Umbilical cord (tissue), 1 donor: ENCODE measurements at regions not wholly inside any gene's neighbourhood (a gene's known extent, or its start where the extent isn't known, plus 50 kb on each side); places are given as distances from the start of the nearest gene placed in this dataset.
A peak's percentile ranks its signal among the peaks of the same experiment; 100 is the strongest.
"Not testable (repeated sequence)": the region's sequence is repeated elsewhere in the genome, so short reads cannot be mapped to it uniquely, and the experiment has no call there.

ENCODE experiments used
- DNase-seq: peaks from one replicate; pipeline ENCODE4 v3.0.0-alpha.2; 2015; ENCODE audit warnings: low spot score

DNA sequence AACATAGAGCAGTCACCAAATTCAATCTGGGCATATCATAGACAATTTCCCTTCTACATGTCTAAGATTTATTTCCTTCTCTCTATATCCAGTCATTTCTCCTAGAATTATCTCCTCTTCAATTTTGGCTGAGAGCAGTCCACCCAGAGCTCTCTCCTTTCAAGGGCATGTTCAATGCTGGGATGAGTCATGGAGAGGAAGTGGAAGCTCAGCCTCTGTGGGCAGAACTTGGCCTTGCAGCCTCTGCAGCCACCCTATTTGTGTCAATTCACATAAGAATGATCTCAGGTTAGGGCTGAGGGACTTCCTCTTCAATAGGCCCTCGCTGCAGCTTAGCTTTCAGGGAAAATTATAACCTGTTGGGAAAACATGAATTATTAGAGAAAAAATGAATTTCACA is 560.8 kb downstream of the POM121L12 start:
- peak; percentile 24 for DNase-seq

DNA sequence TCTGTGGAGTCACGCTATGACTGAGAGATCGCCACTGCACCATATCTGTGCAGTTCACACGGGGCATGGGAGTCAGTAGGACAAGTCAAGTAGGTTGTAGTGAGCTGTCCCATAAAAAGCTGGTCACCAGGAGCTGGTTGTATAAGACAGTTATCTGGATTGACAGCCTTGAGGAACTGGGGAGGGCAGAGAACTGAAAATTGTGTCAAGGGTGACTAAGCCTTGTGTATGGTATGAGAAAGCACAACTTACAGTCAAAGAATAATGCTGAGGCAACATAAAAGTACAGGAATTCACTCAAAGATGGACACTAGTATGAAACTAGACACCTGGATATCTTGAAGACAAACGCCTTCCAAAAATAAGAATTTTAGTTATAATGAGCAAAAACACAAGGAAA is 564.9 kb downstream of the POM121L12 start:
- no peak for DNase-seq

DNA sequence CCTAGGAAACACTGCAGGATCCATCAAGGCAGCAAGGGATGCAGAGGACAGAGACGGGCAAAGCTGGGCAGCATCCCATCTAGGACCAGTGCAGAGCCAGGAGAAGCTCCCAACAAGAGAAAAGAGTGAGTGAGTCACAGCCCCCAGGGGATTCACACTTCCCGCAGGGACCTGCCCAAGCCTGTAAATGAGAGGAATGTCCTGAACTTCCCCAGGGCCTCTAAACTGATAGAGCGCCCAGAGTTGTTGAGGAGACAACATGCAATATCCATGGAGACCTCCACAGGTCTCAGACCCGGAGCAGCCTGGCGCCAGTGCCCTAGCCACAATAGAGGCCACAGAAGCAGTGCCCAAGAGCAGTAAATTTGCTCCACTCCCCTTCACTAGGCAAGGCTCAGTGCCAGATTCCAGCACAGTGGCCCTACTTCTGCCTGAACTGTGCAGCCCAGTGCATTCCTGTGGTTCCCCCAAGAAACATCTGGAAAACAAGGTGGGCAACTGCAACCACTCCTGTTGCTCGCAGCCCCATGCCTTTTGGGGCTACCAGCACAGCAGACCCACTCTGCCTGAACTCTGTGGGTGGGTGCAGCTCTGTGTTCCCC is 567.5 kb downstream of the POM121L12 start:
- no peak for DNase-seq

DNA sequence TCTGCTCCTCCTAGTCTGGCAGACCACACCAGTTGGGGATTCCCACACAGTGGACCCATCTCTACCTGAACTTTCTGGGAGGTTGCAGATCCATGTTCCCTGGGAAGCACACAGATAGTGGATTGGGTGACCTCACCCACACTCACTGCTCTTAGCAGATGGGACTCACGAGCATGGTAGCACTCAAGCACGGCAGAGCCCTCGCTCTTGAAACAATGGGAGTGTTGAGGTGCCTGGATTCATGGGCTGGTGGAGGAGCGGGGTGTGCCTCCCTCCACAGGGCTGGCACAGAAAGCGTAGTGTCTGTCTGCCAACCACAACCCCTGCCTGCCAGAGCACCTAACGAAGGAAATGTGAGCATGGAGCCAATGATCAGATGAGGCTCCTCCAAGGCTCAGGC is 568.0 kb downstream of the POM121L12 start:
- no peak for DNase-seq

DNA sequence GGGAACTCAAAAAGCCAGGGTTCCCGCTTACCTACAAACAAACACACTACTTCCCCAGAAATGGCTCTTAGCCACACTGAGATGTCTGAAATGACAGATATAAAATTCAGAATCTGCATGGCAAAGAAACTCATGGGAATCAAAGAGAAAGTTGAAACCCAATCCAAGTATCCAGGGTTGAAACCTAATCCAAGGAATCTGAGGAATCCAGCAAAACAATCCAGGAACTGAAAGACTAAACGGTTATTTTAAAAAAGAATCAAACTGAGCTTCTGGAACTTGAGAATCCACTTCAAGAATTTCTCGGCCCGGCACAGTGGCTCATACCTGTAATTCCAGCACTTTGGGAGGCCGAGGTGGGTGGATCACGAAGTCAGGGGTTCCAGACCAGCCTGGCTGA is 568.8 kb downstream of the POM121L12 start:
- DNase-seq = no peak

DNA sequence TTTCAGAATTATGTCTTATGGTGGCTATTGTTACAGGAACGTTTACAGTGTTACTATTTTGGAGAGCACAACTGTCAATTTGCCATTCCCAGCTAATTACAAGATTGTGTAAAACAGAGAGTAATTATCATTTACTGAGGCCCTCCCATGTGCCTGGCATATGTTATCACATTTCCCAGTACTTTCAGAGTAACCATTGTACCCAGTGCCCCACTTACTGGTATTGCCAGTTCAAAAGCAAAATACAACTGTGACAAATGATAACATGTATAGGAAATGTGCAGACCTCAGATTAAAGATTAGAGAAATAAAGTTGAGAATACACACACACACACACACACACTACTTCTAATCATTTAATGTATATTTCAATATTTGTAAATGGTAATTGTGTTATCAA is 572.5 kb downstream of the POM121L12 start:
- DNase-seq = peak; percentile 9

DNA sequence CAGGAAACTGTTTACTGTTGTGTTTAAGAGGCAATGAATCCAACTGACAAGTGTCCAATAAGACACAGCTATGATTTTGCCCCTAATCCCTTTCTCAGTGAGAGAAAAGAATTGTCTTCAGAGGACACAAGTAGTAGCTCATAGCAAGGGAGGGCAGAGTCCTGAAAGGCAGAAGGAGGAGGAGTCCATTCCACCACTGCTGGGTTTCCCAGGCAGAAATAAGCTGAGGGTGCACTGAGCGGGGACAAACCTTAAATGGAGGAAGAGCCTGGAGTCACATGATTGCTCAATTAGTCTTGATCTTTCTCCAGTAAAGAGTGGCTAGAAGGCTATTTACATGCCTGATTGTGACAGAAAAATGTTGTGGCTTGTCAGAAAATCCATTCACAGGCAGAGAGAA is 573.8 kb downstream of the POM121L12 start:
- DNase-seq = no peak

DNA sequence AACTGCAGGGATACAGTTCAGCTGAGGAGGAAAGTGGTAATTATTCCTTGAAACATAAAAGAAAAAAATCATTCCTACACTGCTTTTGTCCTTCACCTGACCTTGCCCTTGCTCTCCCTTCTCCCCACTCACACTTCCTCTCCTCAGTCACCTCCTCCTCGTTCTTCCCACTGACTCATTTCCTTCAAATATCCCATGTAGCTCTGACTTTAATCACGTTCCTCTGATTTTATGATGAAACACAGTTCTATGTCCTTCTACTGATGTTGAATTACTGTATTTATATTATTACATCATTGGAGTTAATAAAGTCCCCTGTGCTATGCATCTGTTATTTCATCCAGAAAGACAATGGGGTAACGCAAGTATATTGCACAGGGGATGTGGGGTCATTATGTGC is 575.6 kb downstream of the POM121L12 start:
- no peak for DNase-seq

DNA sequence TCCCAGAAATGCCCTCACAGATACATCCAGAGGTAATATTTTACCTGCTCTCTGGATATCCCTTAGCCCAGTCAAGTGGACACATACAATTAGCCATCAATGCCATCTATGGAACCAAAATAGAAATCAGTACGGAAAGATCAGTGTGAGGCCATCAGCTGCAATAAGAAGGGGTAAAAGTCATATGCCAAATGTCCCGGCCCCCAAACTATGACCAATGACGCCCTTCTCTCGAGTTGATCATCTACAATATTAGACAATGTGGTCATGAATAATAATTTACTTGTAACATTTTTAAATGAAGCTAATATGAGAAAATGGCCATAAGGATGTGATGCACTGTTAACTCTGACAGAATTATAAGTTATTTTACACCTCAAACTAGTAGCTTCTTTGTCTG is 588.9 kb downstream of the POM121L12 start:
- DNase-seq = no peak

DNA sequence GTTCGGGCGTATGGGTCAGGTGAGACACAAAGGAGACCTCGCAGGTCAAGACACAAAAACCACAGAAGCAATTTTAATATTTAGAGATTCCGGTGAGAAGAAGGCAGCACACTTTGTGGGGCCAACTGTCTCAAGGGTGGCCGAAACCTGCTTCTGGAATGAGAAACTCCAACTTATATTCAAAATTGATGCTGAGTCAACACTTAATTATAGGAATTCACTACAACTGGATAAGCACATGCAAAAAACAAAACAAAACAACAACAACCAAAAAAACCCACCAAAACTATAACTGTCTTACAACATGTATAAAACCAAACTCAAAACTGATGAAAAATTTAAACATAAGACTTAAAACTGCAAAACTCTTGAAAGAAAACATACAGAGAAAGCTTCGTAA is 593.3 kb downstream of the POM121L12 start:
- DNase-seq = no peak

DNA sequence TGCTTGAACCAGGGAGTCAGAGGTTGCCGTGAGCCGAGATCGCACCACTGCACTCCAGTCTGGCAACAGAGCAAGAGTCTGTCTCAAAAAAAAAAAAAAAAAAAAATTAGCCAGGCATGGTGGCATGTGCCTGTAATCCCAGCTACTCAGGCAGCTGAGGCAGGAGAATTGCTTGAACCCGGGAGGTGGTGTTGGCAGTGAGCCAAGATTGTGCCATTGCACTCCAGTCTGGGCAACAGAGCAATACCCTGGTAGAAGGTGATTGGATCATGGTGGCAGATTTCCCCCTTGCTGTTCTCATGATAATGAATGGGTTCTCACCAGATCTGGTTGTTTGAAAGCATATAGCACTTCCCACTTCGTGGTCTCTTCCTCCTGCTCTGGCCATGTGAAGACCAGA is 599.8 kb downstream of the POM121L12 start:
- not testable (repeated sequence) for DNase-seq

DNA sequence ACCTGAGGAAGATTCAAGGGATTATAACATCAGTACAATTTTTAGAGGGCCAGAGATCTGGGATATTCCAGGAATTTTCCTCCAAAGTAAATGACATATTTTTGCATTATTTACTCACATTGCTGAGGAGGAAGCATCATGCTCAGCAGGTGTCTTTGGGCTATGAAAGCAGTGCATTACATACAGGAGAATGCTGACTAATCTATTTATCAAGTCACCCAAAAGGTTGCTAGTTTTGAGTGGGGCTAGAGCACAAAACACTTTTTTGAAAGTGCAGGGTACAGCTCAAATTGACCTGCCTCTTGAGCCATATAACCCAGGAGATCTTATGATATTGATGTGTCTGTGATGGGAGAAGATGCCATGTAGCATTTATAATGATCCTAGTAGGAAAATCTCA is 603.1 kb downstream of the POM121L12 start:
- no peak for DNase-seq

DNA sequence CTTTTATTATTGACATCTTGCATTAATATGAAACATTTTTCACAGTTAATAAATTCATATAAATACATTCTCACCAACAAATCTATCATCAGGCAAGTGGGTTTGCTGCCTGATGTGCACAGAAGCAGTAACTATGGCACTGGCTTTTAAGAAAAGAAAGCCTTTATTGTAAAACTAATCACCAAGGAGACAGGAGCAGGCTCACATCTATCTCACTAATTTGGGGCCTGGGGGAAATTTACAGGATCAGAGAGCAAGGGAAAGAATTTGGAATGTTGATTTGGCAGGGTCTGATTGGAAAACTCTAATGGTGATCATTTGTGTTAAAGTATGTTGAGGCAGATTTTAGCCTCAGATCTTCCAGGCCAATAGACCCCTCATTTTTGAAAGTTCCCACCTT is 605.7 kb downstream of the POM121L12 start:
- no peak for DNase-seq

DNA sequence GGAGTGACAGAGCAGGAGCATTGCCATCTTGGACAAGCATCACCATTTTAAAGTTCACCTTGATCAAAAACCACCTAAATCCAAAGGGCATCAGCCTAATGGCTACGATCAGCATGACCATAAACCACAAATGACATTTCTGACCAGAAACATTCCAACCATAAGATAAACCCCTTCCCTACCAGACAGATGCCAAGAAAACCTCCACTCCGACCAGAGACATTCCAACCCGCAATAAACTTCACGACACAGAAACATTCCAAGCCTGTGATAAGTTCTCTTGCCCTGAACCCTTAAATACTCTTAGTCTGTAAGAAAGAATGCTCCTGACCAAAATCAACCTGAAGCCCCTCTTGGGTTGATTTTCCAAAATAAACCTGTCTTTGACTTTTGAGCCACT is 606.9 kb downstream of the POM121L12 start:
- DNase-seq = no peak

DNA sequence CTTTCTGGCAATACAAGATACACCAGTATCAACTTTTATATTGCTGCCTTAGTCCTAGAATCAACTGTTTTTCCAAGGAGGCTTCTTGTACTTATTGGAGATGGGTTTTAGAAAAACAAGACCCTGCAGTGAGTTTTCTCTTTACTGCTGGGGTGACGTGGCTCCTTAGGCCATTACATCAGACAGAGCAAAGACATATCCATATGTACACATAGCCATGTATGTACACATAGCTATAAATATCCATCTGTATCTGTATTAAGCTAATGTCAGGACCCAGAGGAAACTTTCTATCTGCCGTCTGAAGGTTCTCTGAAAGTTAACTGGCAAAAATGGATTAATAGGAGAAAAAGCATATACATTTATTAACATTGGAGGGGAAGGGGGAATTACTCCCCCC is 607.4 kb downstream of the POM121L12 start:
- DNase-seq = no peak

DNA sequence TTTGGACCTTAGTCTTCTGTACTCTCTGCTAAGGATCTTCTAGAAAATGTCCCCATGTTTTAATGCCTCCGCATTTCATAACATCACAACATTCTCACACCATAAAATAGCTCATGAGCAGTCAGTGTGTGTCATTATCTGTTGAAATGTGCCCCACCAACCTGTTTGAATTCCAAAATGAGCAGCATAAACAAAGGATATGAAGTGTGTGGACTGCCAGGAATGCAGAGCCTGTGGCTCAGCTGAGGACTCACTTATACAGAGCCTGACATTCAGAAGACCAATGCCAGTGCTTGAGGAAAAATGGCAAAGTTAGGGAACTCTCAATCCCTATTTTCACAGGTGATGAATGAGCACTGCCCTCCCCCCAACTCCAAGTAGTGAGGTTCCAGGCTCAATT is 621.4 kb downstream of the POM121L12 start:
- no peak for DNase-seq

DNA sequence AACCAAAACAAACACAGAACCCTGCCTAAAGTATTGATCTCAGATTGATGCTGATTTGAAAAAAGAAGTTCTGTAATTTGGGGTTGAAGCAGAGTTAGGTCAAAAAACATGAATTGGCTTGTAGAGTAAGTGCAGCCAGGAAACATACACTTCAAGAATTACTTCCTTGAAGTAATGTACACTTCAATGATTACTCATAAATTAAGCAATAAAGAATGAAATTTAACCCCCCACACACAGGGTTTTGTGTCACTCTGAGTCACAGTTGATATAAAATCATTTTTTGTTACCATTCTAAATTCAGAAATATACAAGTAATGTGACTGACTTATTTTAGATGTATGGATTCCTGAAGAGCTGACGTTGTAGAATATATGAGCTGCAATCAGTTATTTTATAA is 622.2 kb downstream of the POM121L12 start:
- no peak for DNase-seq

DNA sequence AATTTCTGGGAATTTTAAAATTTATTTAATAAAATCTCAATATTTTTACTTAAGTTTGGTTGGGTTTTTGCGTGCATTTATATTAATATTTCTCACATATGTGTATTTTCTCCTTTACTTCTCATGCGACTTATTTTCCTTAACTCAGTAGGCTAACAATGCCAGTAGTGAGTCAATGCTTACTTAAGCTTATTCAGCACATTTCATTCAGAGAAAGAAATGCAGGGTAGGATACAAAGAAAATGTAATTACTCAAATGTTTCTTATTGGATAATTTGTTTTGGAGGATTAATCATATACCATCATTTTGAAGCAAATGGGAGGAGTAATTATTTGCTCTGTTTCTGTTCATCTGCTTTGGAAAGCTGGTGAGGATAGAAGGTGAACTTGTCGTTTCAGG is 623.5 kb downstream of the POM121L12 start:
- no peak for DNase-seq

DNA sequence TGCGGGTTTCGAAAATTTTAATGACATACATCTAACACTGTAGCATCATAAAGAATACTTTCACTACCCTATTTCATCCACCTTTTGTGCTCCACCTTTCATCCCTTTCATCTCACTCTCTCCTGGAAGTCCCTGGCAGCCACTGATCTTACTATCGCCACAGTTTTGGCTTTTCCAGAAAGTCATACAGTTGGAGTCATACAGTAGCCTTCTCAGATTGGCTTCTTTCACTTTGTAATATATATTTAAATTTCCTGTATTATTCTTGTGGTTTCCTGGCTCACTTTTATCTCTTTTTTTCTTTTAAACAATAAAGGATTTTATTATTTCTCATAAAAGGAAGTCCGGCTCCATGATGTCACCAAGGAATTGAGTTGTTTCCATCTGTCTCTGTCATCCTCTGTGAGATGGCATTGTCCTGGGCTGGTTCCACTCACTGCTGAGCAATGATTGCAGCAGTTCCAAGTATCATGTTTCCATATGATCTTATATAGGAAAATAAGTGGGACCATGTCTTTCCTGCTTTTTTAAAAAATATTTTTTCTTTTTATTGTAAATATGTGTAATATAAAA is 626.3 kb downstream of the POM121L12 start:
- no peak for DNase-seq

DNA sequence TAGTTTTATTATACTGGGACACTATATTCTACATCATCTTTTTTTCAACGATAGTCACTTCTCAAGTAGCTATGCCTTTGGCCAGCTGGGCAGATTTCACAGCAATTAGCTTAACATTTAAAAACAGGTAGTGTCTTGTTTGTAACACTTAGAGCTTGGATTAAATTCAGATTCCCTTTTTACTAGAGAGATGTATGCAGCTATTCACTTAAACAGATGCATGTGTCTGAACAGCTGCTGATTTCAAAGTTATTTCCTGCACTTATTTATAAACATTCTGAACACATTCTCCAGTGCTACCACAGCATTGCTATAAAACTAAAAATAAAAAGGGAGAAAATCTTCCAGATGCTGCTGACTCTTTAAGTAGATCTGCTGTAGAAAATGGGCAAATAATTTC is 637.2 kb downstream of the POM121L12 start:
- peak; percentile 31 for DNase-seq

DNA sequence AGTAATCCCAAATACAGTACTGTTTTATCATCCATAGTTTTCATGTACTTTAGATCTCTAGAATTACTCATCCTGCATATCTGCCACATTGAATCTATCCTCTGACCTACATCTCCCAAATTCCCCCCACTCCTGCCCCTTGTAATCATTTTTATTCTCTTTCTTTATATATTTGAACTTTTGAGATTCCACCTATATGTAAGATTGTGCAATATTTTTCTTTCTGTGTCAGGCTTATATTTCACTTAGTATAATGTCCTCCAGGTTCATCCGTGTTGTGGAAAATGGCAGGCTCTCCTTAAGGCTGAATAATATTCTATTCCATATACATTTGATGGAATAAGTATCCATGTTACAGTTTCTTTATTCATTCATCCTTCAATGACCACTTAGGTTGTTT is 640.4 kb downstream of the POM121L12 start:
- DNase-seq = no peak

DNA sequence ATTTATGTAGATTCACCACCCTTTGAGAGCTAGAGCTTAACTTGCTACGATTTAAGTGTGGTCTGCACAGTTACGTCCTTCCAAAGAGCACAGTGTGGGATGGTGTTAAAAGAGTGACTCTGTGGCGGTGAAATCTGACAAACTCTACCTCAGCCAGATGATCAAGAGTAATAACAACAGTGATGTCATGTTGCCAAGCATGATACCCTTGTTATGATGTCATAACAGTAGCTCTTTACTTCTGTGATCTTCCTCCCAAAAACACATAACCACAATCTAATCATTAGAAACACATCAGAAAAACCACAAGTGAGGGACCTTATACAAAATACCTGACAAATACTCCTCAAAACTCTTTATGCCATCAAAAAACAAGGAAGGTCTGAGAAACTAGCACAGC is 649.3 kb downstream of the POM121L12 start:
- DNase-seq = no peak

DNA sequence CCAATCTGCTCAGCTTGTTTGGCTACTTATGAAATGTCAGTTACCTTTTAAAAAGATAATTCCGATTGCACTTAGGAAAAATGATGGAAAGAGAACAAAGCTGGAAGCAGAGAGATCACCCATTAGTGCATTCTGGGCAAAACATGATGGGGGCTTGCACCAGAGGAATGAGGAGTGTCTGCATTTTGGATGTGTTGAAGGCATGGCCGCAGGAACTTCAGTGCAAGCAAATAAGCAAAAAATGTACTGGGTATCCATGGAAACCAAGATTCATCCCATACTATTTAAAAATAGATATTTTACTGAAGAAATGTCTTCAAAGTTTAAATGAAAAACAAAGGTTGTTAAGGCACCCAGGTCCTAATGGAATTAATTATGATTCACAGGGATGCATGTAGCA is 655.0 kb downstream of the POM121L12 start:
- DNase-seq = no peak

DNA sequence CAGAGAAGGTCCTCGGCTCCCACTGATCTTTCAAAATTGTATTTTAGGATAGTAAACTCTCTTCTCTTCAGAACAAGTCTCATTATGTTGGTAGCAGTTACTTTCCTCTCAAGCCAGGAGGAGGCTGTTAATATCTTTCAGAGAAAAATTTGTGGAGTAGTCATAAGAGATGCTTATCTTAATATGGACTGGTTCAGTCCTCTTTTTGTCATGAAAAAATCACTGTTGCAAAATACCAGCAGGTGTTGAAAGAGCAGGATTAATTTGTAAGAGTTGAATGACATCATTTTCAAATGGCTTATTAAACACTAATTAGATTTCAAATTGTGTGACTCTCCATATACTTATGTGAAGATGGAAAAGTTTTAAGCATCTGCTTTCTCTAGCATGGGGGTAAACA is 662.5 kb downstream of the POM121L12 start:
- DNase-seq = no peak
